ENCODE measurements at regions not wholly inside any gene's neighbourhood (a gene's known extent, or its start where the extent isn't known, plus 50 kb on each side); places are given as distances from the start of the nearest gene placed in this dataset.
"Not testable (repeated sequence)": the region's sequence is repeated elsewhere in the genome, so short reads cannot be mapped to it uniquely, and the experiment has no call there.

- no peaks in the 10 kb centered on the region for H3K36me3 Mint-ChIP-seq
- no peak overlapping the region for H3K27ac Mint-ChIP-seq
- peak; percentile 18 for DNase-seq (ENCODE audit: extremely low spot score, unreplicated experiment)
- H3K27me3 Mint-ChIP-seq = peaks cover 24% of the 10 kb centered on the region
- H3K9me3 Mint-ChIP-seq = no peaks in the 10 kb centered on the region
- no peak for TF ChIP-seq CTCF (conservative IDR thresholded peaks at IDR 0.05)
- H3K4me3 Mint-ChIP-seq = no peak overlapping the region
- H3K4me1 Mint-ChIP-seq (ENCODE audit: unreplicated experiment) = no peaks in the 10 kb centered on the region
These were observed 156.9 kb upstream of the MVB12B start for GRCh38 chr9:126169736-126170135.

- no peaks in the 10 kb centered on the region for H3K4me1 Mint-ChIP-seq (ENCODE audit: unreplicated experiment)
- H3K4me3 Mint-ChIP-seq = no peak overlapping the region
- TF ChIP-seq CTCF (conservative IDR thresholded peaks at IDR 0.05) = no peak
- H3K9me3 Mint-ChIP-seq = no peaks in the 10 kb centered on the region
- peaks cover 24% of the 10 kb centered on the region for H3K27me3 Mint-ChIP-seq
- DNase-seq (ENCODE audit: extremely low spot score, unreplicated experiment) = peak; percentile 48
- H3K36me3 Mint-ChIP-seq = no peaks in the 10 kb centered on the region
- H3K27ac Mint-ChIP-seq = no peak overlapping the region
These were observed 156.3 kb upstream of the MVB12B start for GRCh38 chr9:126170286-126170823.

GRCh38 chr9:126171641-126172040 is 155.0 kb upstream of the MVB12B start:
- Mint-ChIP-seq H3K27me3 (peaks cover 18% of the 10 kb centered on the region), H3K27ac (no peak overlapping the region), H3K36me3 (no peaks in the 10 kb centered on the region), H3K4me3 (no peak overlapping the region), H3K4me1 (ENCODE audit: unreplicated experiment) (no peaks in the 10 kb centered on the region), H3K9me3 (peaks cover 4% of the 10 kb centered on the region)
- TF ChIP-seq CTCF (conservative IDR thresholded peaks at IDR 0.05) = no peak
- no peak for DNase-seq (ENCODE audit: extremely low spot score, unreplicated experiment)

GRCh38 chr9:126173401-126173800 is 153.2 kb upstream of the MVB12B start:
- peaks cover 4% of the 10 kb centered on the region for H3K9me3 Mint-ChIP-seq
- no peak overlapping the region for H3K27ac Mint-ChIP-seq
- H3K4me1 Mint-ChIP-seq (ENCODE audit: unreplicated experiment) = no peaks in the 10 kb centered on the region
- H3K4me3 Mint-ChIP-seq = no peak overlapping the region
- peaks cover 26% of the 10 kb centered on the region for H3K27me3 Mint-ChIP-seq
- no peak for DNase-seq (ENCODE audit: extremely low spot score, unreplicated experiment)
- H3K36me3 Mint-ChIP-seq = no peaks in the 10 kb centered on the region
- TF ChIP-seq CTCF (conservative IDR thresholded peaks at IDR 0.05) = no peak

GRCh38 chr9:126173929-126174328 is 152.7 kb upstream of the MVB12B start:
- Mint-ChIP-seq H3K4me3 (no peak overlapping the region), H3K27ac (no peak overlapping the region), H3K9me3 (peaks cover 4% of the 10 kb centered on the region), H3K27me3 (peaks cover 28% of the 10 kb centered on the region), H3K36me3 (no peaks in the 10 kb centered on the region), H3K4me1 (ENCODE audit: unreplicated experiment) (no peaks in the 10 kb centered on the region)
- DNase-seq (ENCODE audit: extremely low spot score, unreplicated experiment) = no peak
- TF ChIP-seq CTCF (conservative IDR thresholded peaks at IDR 0.05) = no peak

- no peak for TF ChIP-seq CTCF (conservative IDR thresholded peaks at IDR 0.05)
- Mint-ChIP-seq H3K9me3 (peaks cover 8% of the 10 kb centered on the region), H3K27ac (no peak overlapping the region), H3K36me3 (no peaks in the 10 kb centered on the region), H3K4me1 (ENCODE audit: unreplicated experiment) (no peaks in the 10 kb centered on the region), H3K27me3 (peaks cover 36% of the 10 kb centered on the region), H3K4me3 (no peak overlapping the region)
- DNase-seq (ENCODE audit: extremely low spot score, unreplicated experiment) = no peak
These were observed 143.4 kb upstream of the MVB12B start for GRCh38 chr9:126183266-126183665.

GRCh38 chr9:126190994-126191393 is 135.6 kb upstream of the MVB12B start:
- not testable (repeated sequence) for H3K36me3 Mint-ChIP-seq; H3K27ac Mint-ChIP-seq; H3K9me3 Mint-ChIP-seq; H3K4me1 Mint-ChIP-seq (ENCODE audit: unreplicated experiment); H3K4me3 Mint-ChIP-seq; DNase-seq (ENCODE audit: extremely low spot score, unreplicated experiment)
- peaks cover 13% of the 10 kb centered on the region for H3K27me3 Mint-ChIP-seq
